Ovary (tissue), 7 donors: ENCODE measurements at regions not wholly inside any gene's neighbourhood (a gene's known extent, or its start where the extent isn't known, plus 50 kb on each side); places are given as distances from the start of the nearest gene placed in this dataset.

Experiments
- DNase-seq, 5 donors: peaks; one replicate each; pipeline ENCODE4 v3.0.0-alpha.2; 2019 to 2020
- H3K27ac ChIP-seq, 2 donors: fragments of 200-600 bp; one replicate each; pipeline versions ENCODE4 v1.5.1 to v1.8.0; 2019 to 2022
- H3K27me3 ChIP-seq: fragments of 200-600 bp; one replicate; pipeline ENCODE4 v1.8.0; 2022
- H3K36me3 ChIP-seq: fragments of 200-600 bp; sonication (generic); one replicate; pipeline ENCODE4 v1.5.1; 2019
- H3K4me1 ChIP-seq: one replicate; pipeline ENCODE4 v1.8.1; 2013; ENCODE audit warnings: mild to moderate bottlenecking, moderate library complexity; ENCODE audit not compliant: insufficient read depth
- H3K4me3 ChIP-seq: fragments of 200-600 bp; sonication (generic); one replicate; pipeline ENCODE4 v1.5.1; 2017
- H3K9me3 ChIP-seq, 2 donors: fragments of 200-600 bp in 1 of 2; sonication (generic) in 1 of 2; one replicate each; pipeline versions ENCODE4 v1.5.1 to v1.8.1; 2013 to 2019; ENCODE audit warnings: mild to moderate bottlenecking in 1 of 2, moderate library complexity in 1 of 2
- EP300 ChIP-seq: sonication (generic); formaldehyde crosslinking; IDR thresholded peaks from one replicate; pipeline ENCODE4 v1.6.1; 2017; ENCODE audit warnings: antibody characterized with exemption
- POLR2A ChIP-seq: fragments of 450-650 bp; IDR thresholded peaks from one replicate; pipeline ENCODE4 v1.6.1; 2017; ENCODE audit warnings: antibody characterized with exemption, mild to moderate bottlenecking, moderate library complexity
- WGBS, 3 donors: extraction: QIAGEN DNeasy Blood & Tissue Kit in 1 of 3; methylation state at CpG; one replicate each; pipeline versions ENCODE4 v1.1.5 to v1.1.7; 2013 to 2017; 5-methylcytosine and 5-hydroxymethylcytosine counted together
- intact Hi-C, 4 donors: fragments of 100-400 bp; cut with DNase I; formaldehyde crosslinking; loops; one replicate each; pipeline versions ENCODE4 v1.11.0 to v1.15.1; 2022 to 2023
- TF ChIP-seq, protein P1 (sequence below), 3 donors: fragments of 450-650 bp in 2 of 3; fragments of 200-600 bp in 1 of 3; IDR thresholded peaks; one replicate each; pipeline versions ENCODE4 v1.5.1 to v1.8.0; 2016 to 2022; ENCODE audit warnings: antibody characterized with exemption in 3 of 3, mild to moderate bottlenecking in 1 of 3
- donor health status: DM: no; HTN: no; CAD: no; lungs with moderate emphysema.
- donor health status: DM: no; HTN: no; CAD: no.
- donor health status: Bipolar disorder and iron deficiency.
- donor health status: DM: no; HTN: no; CAD: no.
- donor health status: DM: yes; HTN: yes; CAD: no.

- TF ChIP-seq, protein P1, sequence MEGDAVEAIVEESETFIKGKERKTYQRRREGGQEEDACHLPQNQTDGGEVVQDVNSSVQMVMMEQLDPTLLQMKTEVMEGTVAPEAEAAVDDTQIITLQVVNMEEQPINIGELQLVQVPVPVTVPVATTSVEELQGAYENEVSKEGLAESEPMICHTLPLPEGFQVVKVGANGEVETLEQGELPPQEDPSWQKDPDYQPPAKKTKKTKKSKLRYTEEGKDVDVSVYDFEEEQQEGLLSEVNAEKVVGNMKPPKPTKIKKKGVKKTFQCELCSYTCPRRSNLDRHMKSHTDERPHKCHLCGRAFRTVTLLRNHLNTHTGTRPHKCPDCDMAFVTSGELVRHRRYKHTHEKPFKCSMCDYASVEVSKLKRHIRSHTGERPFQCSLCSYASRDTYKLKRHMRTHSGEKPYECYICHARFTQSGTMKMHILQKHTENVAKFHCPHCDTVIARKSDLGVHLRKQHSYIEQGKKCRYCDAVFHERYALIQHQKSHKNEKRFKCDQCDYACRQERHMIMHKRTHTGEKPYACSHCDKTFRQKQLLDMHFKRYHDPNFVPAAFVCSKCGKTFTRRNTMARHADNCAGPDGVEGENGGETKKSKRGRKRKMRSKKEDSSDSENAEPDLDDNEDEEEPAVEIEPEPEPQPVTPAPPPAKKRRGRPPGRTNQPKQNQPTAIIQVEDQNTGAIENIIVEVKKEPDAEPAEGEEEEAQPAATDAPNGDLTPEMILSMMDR (IDR thresholded peaks at IDR 0.05) = no peak
- TF ChIP-seq POLR2A (no peak), EP300 (no peak)
- H3K4me1 ChIP-seq = no peaks in the 10 kb centered on the region
- H3K36me3 ChIP-seq = no peaks in the 10 kb centered on the region
- H3K27me3 ChIP-seq = no peaks in the 10 kb centered on the region
- DNase-seq = no peak
- no peak overlapping the region for H3K27ac ChIP-seq
- H3K9me3 ChIP-seq = no peaks in the 10 kb centered on the region
- intact Hi-C loops = no loop called here
- no peak overlapping the region for H3K4me3 ChIP-seq
- 66 to 81% (median 67%) methylated on average over 5 of the region's 5 CpGs for WGBS, 3 donors
Measured at GRCh38 chr12:4216187-4216927, 57.2 kb upstream of the CCND2 start.

- Histone ChIP-seq H3K36me3 (no peaks in the 10 kb centered on the region), H3K9me3 (no peaks in the 10 kb centered on the region), H3K27me3 (no peaks in the 10 kb centered on the region), H3K27ac (no peak overlapping the region), H3K4me1 (no peaks in the 10 kb centered on the region), H3K4me3 (no peak overlapping the region)
- 55 to 58% (median 58%) methylated on average over 18 of the region's 18 CpGs for WGBS, 3 donors
- intact Hi-C loops = no loop called here
- peak in 1 of 5 donors; percentile 20 for DNase-seq
- TF ChIP-seq POLR2A = no peak
- TF ChIP-seq EP300 = no peak
- TF ChIP-seq, protein P1 (IDR thresholded peaks at IDR 0.05) = no peak
Measured at GRCh38 chr12:4215229-4216186, 58.1 kb upstream of the CCND2 start.

DNA sequence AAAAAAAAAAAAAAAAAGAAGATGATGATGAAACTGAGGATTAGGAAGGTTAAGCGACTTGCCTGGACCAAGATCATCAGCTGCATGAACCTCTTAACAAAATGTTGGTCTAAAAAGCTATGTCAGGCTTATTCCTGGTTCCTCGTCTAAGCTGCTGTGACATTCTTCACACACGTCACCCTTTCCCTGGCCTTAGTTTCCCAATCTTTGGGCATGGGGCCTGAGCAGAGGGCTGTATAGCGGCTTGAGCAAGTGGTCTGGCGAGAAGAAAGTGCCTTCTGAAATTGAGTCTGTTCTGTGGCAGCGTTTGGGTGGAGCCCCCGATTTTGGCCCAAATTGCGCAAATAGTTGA, 58.7 kb upstream of the CCND2 start:
- H3K4me1 ChIP-seq = no peaks in the 10 kb centered on the region
- no peak for DNase-seq
- WGBS, 3 donors = 90 to 93% (median 92%) methylated on average over 8 of the region's 8 CpGs
- H3K27me3 ChIP-seq = no peaks in the 10 kb centered on the region
- TF ChIP-seq, protein P1 (IDR thresholded peaks at IDR 0.05) = no peak
- TF ChIP-seq EP300 (no peak), POLR2A (no peak)
- intact Hi-C loops = no loop called here
- no peak overlapping the region for H3K4me3 ChIP-seq
- H3K27ac ChIP-seq = no peak overlapping the region
- no peaks in the 10 kb centered on the region for H3K9me3 ChIP-seq
- H3K36me3 ChIP-seq = no peaks in the 10 kb centered on the region

GRCh38 chr12:4213471-4213870, 60.1 kb upstream of the CCND2 start:
- no peaks in the 10 kb centered on the region for H3K27me3 ChIP-seq
- H3K27ac ChIP-seq = no peak overlapping the region
- no peaks in the 10 kb centered on the region for H3K9me3 ChIP-seq
- WGBS, 3 donors = 72 to 84% (median 77%) methylated on average over 6 of the region's 6 CpGs
- H3K36me3 ChIP-seq = no peaks in the 10 kb centered on the region
- intact Hi-C loops = no loop called here
- no peak for DNase-seq
- H3K4me3 ChIP-seq = no peak overlapping the region
- no peaks in the 10 kb centered on the region for H3K4me1 ChIP-seq
- no peak for TF ChIP-seq EP300
